RWPE2 (cell line): ENCODE measurements at regions not wholly inside any gene's neighbourhood (a gene's known extent, or its start where the extent isn't known, plus 50 kb on each side); places are given as distances from the start of the nearest gene placed in this dataset.

Experiments
- ATAC-seq: fragments of 200-7000 bp; cut with Tn5 transposase; 3 replicates; pipeline ENCODE4 v1.9.1; 2021; ENCODE audit warnings: low read depth
- DNase-seq: peaks from one replicate; pipeline ENCODE4 v3.0.0-alpha.2; 2020; ENCODE audit warnings: low spot score
- H3K27ac ChIP-seq: fragments of 450-650 bp; 2 replicates; pipeline ENCODE4 v1.5.1; 2017; ENCODE audit warnings: mild to moderate bottlenecking; ENCODE audit not compliant: poor library complexity, severe bottlenecking
- H3K27me3 ChIP-seq: fragments of 250-450 bp; sonication (Bioruptor Pico); 2 replicates; pipeline ENCODE4 v1.5.1; 2021; ENCODE audit warnings: mild to moderate bottlenecking, moderate library complexity; ENCODE audit not compliant: insufficient read depth, poor library complexity, severe bottlenecking
- H3K36me3 ChIP-seq: fragments of 250-450 bp; sonication (Bioruptor Pico); 2 replicates; pipeline ENCODE4 v1.5.1; 2020; ENCODE audit warnings: low read depth, mild to moderate bottlenecking, moderate library complexity
- H3K4me1 ChIP-seq: fragments of 250-450 bp; sonication (Bioruptor Pico); 2 replicates; pipeline ENCODE4 v1.5.1; 2021; ENCODE audit warnings: mild to moderate bottlenecking, moderate library complexity; ENCODE audit not compliant: insufficient read depth, poor library complexity, severe bottlenecking
- H3K4me3 ChIP-seq: fragments of 250-450 bp; sonication (Bioruptor Pico); 2 replicates; pipeline ENCODE4 v1.5.1; 2021; ENCODE audit warnings: mild to moderate bottlenecking, moderate library complexity; ENCODE audit not compliant: severe bottlenecking
- H3K9me3 ChIP-seq: fragments of 250-450 bp; sonication (Bioruptor Pico); 2 replicates; pipeline ENCODE4 v1.5.1; 2021; ENCODE audit warnings: mild to moderate bottlenecking, moderate library complexity; ENCODE audit not compliant: severe bottlenecking
- TF ChIP-seq, protein P1 (sequence below): fragments of 450-650 bp; IDR thresholded peaks from one replicate; pipeline ENCODE4 v1.5.1; 2017; ENCODE audit warnings: mild to moderate bottlenecking, moderate library complexity; ENCODE audit not compliant: poor library complexity, severe bottlenecking

DNA sequence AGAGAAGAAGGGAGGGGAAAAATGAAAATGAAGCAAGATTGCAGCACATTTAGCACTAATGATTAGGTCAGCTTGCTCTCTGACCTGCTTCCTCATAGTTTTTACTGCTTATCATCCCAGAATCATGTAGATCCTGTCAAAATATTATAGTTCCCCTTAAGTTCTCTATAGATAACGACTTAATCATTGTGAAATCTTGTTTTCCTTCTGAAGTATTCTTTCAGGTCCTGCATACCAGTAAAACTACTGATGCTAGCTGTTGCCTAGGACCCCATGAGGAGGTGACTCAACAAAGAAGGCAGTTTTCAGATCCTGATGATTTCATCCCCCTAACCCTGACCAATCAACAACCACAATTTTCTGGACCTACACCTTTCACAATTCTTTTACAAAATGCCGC, 1131.7 kb downstream of the SLITRK5 start:
- DNase-seq (no peak), ATAC-seq (no peak)
- Histone ChIP-seq H3K9me3 (no peaks in the 10 kb centered on the region), H3K36me3 (no peaks in the 10 kb centered on the region), H3K4me3 (no peak overlapping the region), H3K27me3 (no peaks in the 10 kb centered on the region), H3K27ac (no peak overlapping the region), H3K4me1 (no peaks in the 10 kb centered on the region)
- TF ChIP-seq, protein P1, sequence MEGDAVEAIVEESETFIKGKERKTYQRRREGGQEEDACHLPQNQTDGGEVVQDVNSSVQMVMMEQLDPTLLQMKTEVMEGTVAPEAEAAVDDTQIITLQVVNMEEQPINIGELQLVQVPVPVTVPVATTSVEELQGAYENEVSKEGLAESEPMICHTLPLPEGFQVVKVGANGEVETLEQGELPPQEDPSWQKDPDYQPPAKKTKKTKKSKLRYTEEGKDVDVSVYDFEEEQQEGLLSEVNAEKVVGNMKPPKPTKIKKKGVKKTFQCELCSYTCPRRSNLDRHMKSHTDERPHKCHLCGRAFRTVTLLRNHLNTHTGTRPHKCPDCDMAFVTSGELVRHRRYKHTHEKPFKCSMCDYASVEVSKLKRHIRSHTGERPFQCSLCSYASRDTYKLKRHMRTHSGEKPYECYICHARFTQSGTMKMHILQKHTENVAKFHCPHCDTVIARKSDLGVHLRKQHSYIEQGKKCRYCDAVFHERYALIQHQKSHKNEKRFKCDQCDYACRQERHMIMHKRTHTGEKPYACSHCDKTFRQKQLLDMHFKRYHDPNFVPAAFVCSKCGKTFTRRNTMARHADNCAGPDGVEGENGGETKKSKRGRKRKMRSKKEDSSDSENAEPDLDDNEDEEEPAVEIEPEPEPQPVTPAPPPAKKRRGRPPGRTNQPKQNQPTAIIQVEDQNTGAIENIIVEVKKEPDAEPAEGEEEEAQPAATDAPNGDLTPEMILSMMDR = no peak

DNA sequence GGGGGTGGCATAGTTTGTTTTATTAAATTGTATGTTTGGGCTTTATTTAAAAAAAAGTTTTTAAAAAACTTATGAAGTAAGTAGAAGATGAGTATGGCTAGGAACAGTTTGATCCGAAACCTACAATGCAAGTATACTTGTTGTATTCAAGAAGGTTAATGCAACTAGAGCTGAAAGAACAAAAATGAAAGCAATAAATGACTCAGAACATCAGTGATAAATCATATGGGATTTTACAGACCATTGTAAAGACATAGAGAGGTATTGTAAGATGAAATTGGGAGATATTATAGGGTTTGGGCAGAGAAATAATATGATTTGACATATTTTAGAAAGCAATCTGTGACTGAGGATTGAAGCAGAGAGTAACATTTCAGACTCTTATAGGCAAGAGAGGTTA, 1135.3 kb downstream of the SLITRK5 start:
- Histone ChIP-seq H3K4me1 (no peaks in the 10 kb centered on the region), H3K36me3 (no peaks in the 10 kb centered on the region), H3K4me3 (no peak overlapping the region), H3K27ac (no peak overlapping the region), H3K27me3 (no peaks in the 10 kb centered on the region), H3K9me3 (no peaks in the 10 kb centered on the region)
- TF ChIP-seq, protein P1 = no peak
- DNase-seq (no peak), ATAC-seq (no peak)

DNA sequence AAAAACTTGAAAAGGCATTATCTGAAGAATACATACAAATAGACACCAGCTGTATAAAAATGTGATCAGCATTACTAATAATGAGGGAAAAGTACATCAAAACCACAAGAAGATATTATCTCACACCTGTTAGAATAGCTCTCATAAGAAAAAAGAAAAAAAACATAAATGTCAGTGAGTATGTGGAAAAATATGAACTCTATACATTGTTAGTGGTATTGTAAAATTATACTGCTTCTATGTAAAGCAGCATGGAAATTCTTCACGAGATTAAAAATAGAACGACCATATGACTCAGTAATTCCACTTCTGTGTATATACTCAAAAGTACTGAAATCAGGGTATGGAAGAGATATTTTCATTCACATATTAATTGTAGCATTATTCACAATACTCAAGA, 1146.4 kb downstream of the SLITRK5 start:
- Histone ChIP-seq H3K36me3 (no peaks in the 10 kb centered on the region), H3K27ac (no peak overlapping the region), H3K4me1 (no peaks in the 10 kb centered on the region), H3K27me3 (no peaks in the 10 kb centered on the region), H3K9me3 (no peaks in the 10 kb centered on the region), H3K4me3 (no peak overlapping the region)
- DNase-seq (no peak), ATAC-seq (no peak)
- TF ChIP-seq, protein P1 = no peak

DNA sequence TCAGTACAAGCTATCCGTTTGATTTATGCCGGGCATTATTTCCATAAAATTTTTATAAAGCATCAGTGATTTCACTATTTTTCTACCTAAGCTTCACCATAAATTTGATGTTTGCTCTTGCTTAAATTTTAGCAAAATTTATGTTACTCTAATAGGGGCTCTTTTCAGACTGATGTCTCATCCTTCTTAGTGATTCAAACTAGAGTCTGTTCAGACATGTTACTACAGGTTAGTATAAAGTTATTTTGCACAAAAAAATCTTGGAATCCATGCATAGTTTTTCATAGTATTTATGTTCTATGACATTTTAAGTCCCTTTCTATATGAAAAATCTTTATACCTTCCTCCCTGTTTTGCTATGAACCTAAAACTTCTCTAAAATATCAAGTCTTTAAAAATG, 1151.9 kb downstream of the SLITRK5 start:
- Histone ChIP-seq H3K27ac (no peak overlapping the region), H3K9me3 (no peaks in the 10 kb centered on the region), H3K36me3 (no peaks in the 10 kb centered on the region), H3K4me1 (peaks cover 3% of the 10 kb centered on the region), H3K27me3 (no peaks in the 10 kb centered on the region), H3K4me3 (no peak overlapping the region)
- TF ChIP-seq, protein P1 = no peak
- ATAC-seq (no peak), DNase-seq (no peak)

DNA sequence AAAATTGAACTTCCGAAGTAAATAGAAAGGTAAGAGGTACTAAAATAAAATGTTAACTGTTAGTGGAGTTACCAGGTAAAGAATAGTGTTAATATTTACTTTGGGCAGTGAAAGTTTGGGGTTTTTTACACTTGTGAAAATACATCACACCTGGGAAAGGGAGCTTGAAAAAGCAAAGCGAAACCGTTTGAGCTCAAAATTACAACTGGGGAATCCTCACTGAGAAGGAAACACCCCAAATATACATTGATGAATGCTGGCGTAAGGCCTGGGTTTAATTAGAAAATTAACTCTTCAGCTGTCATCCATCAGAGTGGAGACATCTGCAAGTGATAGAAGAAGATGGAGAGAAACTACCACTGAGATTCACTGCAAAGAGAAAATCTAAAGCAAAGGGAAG, 1153.0 kb downstream of the SLITRK5 start:
- H3K27ac ChIP-seq = no peak overlapping the region
- no peaks in the 10 kb centered on the region for H3K36me3 ChIP-seq
- no peak overlapping the region for H3K4me3 ChIP-seq
- no peaks in the 10 kb centered on the region for H3K27me3 ChIP-seq
- no peaks in the 10 kb centered on the region for H3K9me3 ChIP-seq
- no peak for ATAC-seq
- H3K4me1 ChIP-seq = peaks cover 3% of the 10 kb centered on the region
- TF ChIP-seq, protein P1 = no peak
- DNase-seq = no peak
